ENCODE measurements at regions not wholly inside any gene's neighbourhood (a gene's known extent, or its start where the extent isn't known, plus 50 kb on each side); places are given as distances from the start of the nearest gene placed in this dataset.

DNA sequence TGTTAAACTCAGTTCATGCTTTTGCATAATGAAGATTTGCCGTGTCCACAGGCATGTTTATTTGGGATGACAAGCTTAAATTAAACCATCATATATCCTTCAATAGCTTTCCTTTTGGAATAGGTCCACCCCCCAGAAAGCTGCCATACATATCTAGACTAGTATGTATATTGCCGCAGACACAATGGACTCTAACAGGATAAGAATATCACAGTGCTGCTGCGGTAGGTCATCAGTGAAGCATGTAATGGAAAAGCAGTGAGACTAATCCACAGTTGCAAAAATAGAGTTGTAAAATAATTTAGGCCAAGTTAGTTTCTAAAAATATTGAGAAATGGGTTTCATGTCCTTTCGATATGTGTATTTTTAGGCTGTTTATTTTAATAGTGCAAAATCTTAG, 819.9 kb upstream of the DPPA4 start:
- TF ChIP-seq, protein P1, sequence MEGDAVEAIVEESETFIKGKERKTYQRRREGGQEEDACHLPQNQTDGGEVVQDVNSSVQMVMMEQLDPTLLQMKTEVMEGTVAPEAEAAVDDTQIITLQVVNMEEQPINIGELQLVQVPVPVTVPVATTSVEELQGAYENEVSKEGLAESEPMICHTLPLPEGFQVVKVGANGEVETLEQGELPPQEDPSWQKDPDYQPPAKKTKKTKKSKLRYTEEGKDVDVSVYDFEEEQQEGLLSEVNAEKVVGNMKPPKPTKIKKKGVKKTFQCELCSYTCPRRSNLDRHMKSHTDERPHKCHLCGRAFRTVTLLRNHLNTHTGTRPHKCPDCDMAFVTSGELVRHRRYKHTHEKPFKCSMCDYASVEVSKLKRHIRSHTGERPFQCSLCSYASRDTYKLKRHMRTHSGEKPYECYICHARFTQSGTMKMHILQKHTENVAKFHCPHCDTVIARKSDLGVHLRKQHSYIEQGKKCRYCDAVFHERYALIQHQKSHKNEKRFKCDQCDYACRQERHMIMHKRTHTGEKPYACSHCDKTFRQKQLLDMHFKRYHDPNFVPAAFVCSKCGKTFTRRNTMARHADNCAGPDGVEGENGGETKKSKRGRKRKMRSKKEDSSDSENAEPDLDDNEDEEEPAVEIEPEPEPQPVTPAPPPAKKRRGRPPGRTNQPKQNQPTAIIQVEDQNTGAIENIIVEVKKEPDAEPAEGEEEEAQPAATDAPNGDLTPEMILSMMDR (conservative IDR thresholded peaks at IDR 0.05; ENCODE audit: low read depth, low read length) = no peak
- TF ChIP-seq EZH2 (IDR thresholded peaks at IDR 0.05; ENCODE audit: borderline replicate concordance, low read depth, low read length, poor library complexity, severe bottlenecking) = no peak

Data from A673 (cell line).